ENCODE measurements at regions not wholly inside any gene's neighbourhood (a gene's known extent, or its start where the extent isn't known, plus 50 kb on each side); places are given as distances from the start of the nearest gene placed in this dataset.

GRCh38 chr16:64096689-64097088 is 1025.2 kb downstream of the CDH11 start:
- TF ChIP-seq TCF12 (IDR thresholded peaks at IDR 0.05; ENCODE audit: low read depth, low read length) = no peak
- TF ChIP-seq SMAD5 (IDR thresholded peaks at IDR 0.05; ENCODE audit: low read depth) = no peak
- TF ChIP-seq, protein P1, sequence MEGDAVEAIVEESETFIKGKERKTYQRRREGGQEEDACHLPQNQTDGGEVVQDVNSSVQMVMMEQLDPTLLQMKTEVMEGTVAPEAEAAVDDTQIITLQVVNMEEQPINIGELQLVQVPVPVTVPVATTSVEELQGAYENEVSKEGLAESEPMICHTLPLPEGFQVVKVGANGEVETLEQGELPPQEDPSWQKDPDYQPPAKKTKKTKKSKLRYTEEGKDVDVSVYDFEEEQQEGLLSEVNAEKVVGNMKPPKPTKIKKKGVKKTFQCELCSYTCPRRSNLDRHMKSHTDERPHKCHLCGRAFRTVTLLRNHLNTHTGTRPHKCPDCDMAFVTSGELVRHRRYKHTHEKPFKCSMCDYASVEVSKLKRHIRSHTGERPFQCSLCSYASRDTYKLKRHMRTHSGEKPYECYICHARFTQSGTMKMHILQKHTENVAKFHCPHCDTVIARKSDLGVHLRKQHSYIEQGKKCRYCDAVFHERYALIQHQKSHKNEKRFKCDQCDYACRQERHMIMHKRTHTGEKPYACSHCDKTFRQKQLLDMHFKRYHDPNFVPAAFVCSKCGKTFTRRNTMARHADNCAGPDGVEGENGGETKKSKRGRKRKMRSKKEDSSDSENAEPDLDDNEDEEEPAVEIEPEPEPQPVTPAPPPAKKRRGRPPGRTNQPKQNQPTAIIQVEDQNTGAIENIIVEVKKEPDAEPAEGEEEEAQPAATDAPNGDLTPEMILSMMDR (IDR thresholded peaks at IDR 0.05 in 2 of 3, conservative IDR thresholded peaks at IDR 0.05 in 1 of 3; ENCODE audit: control insufficient read depth in 2 of 3, extremely low read depth in 1 of 3, insufficient read depth in 1 of 3, low read depth in 3 of 3, low read length in 3 of 3) = no peak
- no peak for TF ChIP-seq ASH2L (IDR thresholded peaks at IDR 0.05; ENCODE audit: borderline replicate concordance, low read depth)
- no peak for TF ChIP-seq EP300 (IDR thresholded peaks at IDR 0.05; ENCODE audit: borderline replicate concordance in 1 of 2, control insufficient read depth in 1 of 2, low read depth in 2 of 2, low read length in 2 of 2)
- TF ChIP-seq POLR2A (IDR thresholded peaks at IDR 0.05; ENCODE audit: low read depth, low read length) = no peak
- no peak for TF ChIP-seq EZH2 (IDR thresholded peaks at IDR 0.05; ENCODE audit: borderline replicate concordance, control insufficient read depth, low read depth, low read length)
- no peak for TF ChIP-seq MAX (IDR thresholded peaks at IDR 0.05; ENCODE audit: low read depth, low read length)
- TF ChIP-seq, protein P2, sequence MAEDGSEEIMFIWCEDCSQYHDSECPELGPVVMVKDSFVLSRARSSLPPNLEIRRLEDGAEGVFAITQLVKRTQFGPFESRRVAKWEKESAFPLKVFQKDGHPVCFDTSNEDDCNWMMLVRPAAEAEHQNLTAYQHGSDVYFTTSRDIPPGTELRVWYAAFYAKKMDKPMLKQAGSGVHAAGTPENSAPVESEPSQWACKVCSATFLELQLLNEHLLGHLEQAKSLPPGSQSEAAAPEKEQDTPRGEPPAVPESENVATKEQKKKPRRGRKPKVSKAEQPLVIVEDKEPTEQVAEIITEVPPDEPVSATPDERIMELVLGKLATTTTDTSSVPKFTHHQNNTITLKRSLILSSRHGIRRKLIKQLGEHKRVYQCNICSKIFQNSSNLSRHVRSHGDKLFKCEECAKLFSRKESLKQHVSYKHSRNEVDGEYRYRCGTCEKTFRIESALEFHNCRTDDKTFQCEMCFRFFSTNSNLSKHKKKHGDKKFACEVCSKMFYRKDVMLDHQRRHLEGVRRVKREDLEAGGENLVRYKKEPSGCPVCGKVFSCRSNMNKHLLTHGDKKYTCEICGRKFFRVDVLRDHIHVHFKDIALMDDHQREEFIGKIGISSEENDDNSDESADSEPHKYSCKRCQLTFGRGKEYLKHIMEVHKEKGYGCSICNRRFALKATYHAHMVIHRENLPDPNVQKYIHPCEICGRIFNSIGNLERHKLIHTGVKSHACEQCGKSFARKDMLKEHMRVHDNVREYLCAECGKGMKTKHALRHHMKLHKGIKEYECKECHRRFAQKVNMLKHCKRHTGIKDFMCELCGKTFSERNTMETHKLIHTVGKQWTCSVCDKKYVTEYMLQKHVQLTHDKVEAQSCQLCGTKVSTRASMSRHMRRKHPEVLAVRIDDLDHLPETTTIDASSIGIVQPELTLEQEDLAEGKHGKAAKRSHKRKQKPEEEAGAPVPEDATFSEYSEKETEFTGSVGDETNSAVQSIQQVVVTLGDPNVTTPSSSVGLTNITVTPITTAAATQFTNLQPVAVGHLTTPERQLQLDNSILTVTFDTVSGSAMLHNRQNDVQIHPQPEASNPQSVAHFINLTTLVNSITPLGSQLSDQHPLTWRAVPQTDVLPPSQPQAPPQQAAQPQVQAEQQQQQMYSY (CRISPR knock-in tag; IDR thresholded peaks at IDR 0.05) = no peak
- no peak for TF ChIP-seq DPF2 (IDR thresholded peaks at IDR 0.05)
- TF ChIP-seq KLF5 (IDR thresholded peaks at IDR 0.05; ENCODE audit: partially characterized antibody) = no peak
- no peak for TF ChIP-seq HDGF (IDR thresholded peaks at IDR 0.05)
